GM12875 (cell line): ENCODE measurements at regions not wholly inside any gene's neighbourhood (a gene's known extent, or its start where the extent isn't known, plus 50 kb on each side); places are given as distances from the start of the nearest gene placed in this dataset.

ENCODE experiments used
- H3K4me3 ChIP-seq: one replicate; pipeline ENCODE4 v1.5.1; 2011; ENCODE audit warnings: low read depth, low read length, control low read depth
- TF ChIP-seq, protein P1 (sequence below): IDR thresholded peaks from 2 replicates; pipeline ENCODE4 v1.5.1; 2011; ENCODE audit warnings: low read depth, mild to moderate bottlenecking, control low read depth, inconsistent platforms, low read length, moderate library complexity, borderline replicate concordance; ENCODE audit not compliant: insufficient read depth

DNA sequence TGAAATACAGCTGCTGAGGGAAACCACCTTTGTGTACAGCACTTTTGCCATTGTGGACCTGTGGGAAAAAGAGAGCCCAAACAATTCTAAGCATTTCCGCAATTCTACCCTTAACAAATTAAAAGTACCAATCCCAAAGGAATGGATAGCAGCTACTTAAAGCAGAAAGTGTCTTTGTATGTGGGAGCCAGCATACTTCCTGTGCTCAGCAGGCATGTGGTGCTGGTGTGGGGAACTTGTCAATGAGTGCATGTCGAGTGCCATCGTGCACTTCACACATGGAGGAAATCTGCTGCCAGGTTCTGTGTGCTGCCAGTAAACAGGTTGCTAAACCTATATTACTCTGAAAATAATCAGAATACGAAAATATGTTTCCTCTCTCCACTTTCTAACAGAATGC, 399.0 kb downstream of the LRRC70 start:
- TF ChIP-seq, protein P1, sequence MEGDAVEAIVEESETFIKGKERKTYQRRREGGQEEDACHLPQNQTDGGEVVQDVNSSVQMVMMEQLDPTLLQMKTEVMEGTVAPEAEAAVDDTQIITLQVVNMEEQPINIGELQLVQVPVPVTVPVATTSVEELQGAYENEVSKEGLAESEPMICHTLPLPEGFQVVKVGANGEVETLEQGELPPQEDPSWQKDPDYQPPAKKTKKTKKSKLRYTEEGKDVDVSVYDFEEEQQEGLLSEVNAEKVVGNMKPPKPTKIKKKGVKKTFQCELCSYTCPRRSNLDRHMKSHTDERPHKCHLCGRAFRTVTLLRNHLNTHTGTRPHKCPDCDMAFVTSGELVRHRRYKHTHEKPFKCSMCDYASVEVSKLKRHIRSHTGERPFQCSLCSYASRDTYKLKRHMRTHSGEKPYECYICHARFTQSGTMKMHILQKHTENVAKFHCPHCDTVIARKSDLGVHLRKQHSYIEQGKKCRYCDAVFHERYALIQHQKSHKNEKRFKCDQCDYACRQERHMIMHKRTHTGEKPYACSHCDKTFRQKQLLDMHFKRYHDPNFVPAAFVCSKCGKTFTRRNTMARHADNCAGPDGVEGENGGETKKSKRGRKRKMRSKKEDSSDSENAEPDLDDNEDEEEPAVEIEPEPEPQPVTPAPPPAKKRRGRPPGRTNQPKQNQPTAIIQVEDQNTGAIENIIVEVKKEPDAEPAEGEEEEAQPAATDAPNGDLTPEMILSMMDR: no peak
- H3K4me3 ChIP-seq: no peak overlapping the region

DNA sequence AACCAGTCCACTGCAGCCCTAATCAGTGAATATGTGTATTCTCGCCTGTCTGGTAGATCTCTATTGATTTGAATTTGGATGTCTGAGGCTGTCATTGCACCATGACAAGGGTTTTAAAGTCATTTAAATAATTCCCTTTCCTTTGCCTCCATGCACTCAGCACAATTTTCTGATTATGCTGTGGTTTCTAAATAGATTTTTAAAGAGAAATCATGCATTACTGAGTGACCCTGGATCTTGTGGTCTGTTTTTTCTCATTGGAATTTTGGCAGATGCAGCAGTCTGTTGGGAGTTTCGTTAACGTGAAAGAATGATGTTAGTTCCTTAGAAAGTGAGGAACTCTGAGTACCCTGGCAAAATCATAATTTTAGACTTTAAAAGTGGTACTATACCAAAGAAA, 396.0 kb downstream of the LRRC70 start:
- TF ChIP-seq, protein P1: no peak
- no peak overlapping the region for H3K4me3 ChIP-seq

DNA sequence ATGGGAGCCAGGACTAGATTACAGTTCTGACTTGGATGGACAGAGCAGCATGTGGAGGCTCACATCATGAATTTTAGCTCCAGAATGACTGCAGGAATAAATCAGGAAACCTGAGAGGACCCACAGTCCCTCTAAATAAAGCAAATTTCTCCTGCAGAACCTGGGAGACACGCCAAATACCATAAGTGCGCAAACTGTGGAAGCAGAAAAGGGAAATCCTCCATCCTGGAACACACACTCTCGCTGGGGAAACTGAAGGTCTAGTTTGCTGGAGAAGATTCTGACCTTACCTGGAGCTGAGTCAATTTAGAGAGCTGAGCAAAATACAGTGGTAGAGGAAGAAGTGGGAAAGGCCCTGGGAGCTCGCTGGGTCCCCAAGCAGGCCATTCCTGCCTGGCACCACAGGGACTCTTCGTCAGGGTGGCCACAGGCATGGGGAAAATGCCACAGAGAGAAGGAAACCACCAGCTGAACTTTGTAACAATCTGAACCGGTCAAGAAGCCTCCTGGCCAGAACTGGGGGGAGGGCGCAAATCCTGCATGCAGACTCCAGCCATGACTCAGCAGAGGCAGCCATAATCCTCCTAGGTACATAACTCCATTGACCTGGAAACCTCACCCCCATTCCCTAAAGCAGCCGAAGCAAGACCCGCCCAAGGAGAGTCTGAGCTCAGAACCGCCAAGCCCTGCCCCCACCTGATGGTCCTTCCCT, 390.9 kb downstream of the LRRC70 start:
- TF ChIP-seq, protein P1: no peak
- no peak overlapping the region for H3K4me3 ChIP-seq

GRCh38 chr5:62964428-62964827, 385.8 kb downstream of the LRRC70 start:
- H3K4me3 ChIP-seq: no peak overlapping the region
- TF ChIP-seq, protein P1: no peak

- TF ChIP-seq, protein P1: no peak
- no peak overlapping the region for H3K4me3 ChIP-seq
These were observed 382.2 kb downstream of the LRRC70 start for GRCh38 chr5:62960781-62961180.

GRCh38 chr5:62956597-62956996, 378.0 kb downstream of the LRRC70 start:
- TF ChIP-seq, protein P1: no peak
- H3K4me3 ChIP-seq: no peak overlapping the region

GRCh38 chr5:62954578-62954977, 376.0 kb downstream of the LRRC70 start:
- no peak overlapping the region for H3K4me3 ChIP-seq
- TF ChIP-seq, protein P1: no peak
